SU-DHL-6 (cell line): ENCODE measurements at regions not wholly inside any gene's neighbourhood (a gene's known extent, or its start where the extent isn't known, plus 50 kb on each side); places are given as distances from the start of the nearest gene placed in this dataset.

Source experiments
- H2AFZ ChIP-seq: fragments of 200-600 bp; sonication (generic); 2 replicates; pipeline ENCODE4 v1.6.1; 2014; ENCODE audit warnings: low read depth, mild to moderate bottlenecking, moderate library complexity, mixed read lengths, antibody characterized with exemption, low read length; ENCODE audit not compliant: severe bottlenecking
- H3F3A ChIP-seq: fragments of 200-600 bp; shearing (Covaris generic); 2 replicates; pipeline ENCODE4 v1.6.0; 2016; ENCODE audit warnings: antibody characterized with exemption, mild to moderate bottlenecking; ENCODE audit not compliant: insufficient read depth
- H3K27ac ChIP-seq: fragments of 200-600 bp; sonication (generic); 2 replicates; pipeline ENCODE4 v1.5.1; 2016; ENCODE audit warnings: low read depth, mild to moderate bottlenecking, low read length, moderate library complexity, mixed read lengths
- H3K27me3 ChIP-seq: fragments of 200-600 bp; sonication (generic), shearing (Covaris generic); 2 replicates; pipeline ENCODE4 v1.6.0; 2014; ENCODE audit warnings: mild to moderate bottlenecking, low read length
- H3K36me3 ChIP-seq: fragments of 200-600 bp; sonication (generic); 2 replicates; pipeline ENCODE4 v1.6.1; 2014; ENCODE audit warnings: mild to moderate bottlenecking, low read length, mixed read lengths
- H3K4me2 ChIP-seq: fragments of 300-600, 200-600 bp; shearing (Covaris generic), sonication (generic); 2 replicates; pipeline ENCODE4 v1.6.0; 2014; ENCODE audit warnings: low read length, low read depth, mild to moderate bottlenecking; ENCODE audit not compliant: poor library complexity, severe bottlenecking
- H3K4me3 ChIP-seq: fragments of 200-600 bp; sonication (generic); 2 replicates; pipeline ENCODE4 v1.5.1; 2014; ENCODE audit warnings: antibody characterized with exemption, low read length, mild to moderate bottlenecking, mixed read lengths; ENCODE audit not compliant: insufficient read depth, poor library complexity, severe bottlenecking
- H3K79me2 ChIP-seq: fragments of 200-600 bp; sonication (generic); 2 replicates; pipeline ENCODE4 v1.6.1; 2014; ENCODE audit warnings: mild to moderate bottlenecking, low read length, moderate library complexity; ENCODE audit not compliant: insufficient read depth
- H3K9ac ChIP-seq: fragments of 200-600 bp; sonication (generic); 2 replicates; pipeline ENCODE4 v1.7.0; 2014; ENCODE audit warnings: mild to moderate bottlenecking, low read length
- H3K9me2 ChIP-seq: fragments of 200-600 bp; sonication (generic); replicated peaks from 2 replicates; pipeline ENCODE4 v1.6.1; 2014; ENCODE audit warnings: low read length; ENCODE audit not compliant: insufficient read depth
- H3K9me3 ChIP-seq: fragments of 200-600 bp; sonication (generic); 2 replicates; pipeline ENCODE4 v1.6.1; 2014; ENCODE audit warnings: low read length, mixed read lengths; ENCODE audit not compliant: insufficient read depth
- H4K20me1 ChIP-seq: fragments of 200-600 bp; sonication (generic); 2 replicates; pipeline ENCODE4 v1.6.1; 2014; ENCODE audit warnings: low read depth, mild to moderate bottlenecking, antibody characterized with exemption, low read length, moderate library complexity, mixed read lengths
- CTCF ChIP-seq: fragments of 200-600 bp; sonication (generic); IDR thresholded peaks from one replicate; pipeline ENCODE4 v1.5.1; 2017; ENCODE audit warnings: antibody characterized with exemption, mild to moderate bottlenecking, low read length, moderate library complexity; ENCODE audit not compliant: insufficient read depth, poor library complexity, severe bottlenecking
- EZH2phosphoT487 ChIP-seq: fragments of 200-600 bp; sonication (generic), shearing (Covaris generic); conservative IDR thresholded peaks from 2 replicates; pipeline ENCODE4 v1.6.1; 2018; ENCODE audit warnings: mild to moderate bottlenecking, antibody characterized with exemption, low read length, moderate library complexity, mixed read lengths

GRCh38 chr14:83164591-83164990 lies 1630.9 kb upstream of the SEL1L start:
- H3K27ac ChIP-seq, result no peak overlapping the region
- H2AFZ ChIP-seq, result no peak overlapping the region
- H3K4me2 ChIP-seq, result no peak overlapping the region
- H3K9ac ChIP-seq, result no peak overlapping the region
- no peaks in the 10 kb centered on the region for H3K9me3 ChIP-seq
- H3K79me2 ChIP-seq, result no peaks in the 10 kb centered on the region
- no peaks in the 10 kb centered on the region for H3F3A ChIP-seq
- TF ChIP-seq EZH2phosphoT487, result no peak
- no peak for TF ChIP-seq CTCF
- H3K36me3 ChIP-seq, result no peaks in the 10 kb centered on the region
- H3K4me3 ChIP-seq, result no peak overlapping the region
- H3K27me3 ChIP-seq, result no peaks in the 10 kb centered on the region
- H4K20me1 ChIP-seq, result no peaks in the 10 kb centered on the region
- no peaks in the 10 kb centered on the region for H3K9me2 ChIP-seq

DNA sequence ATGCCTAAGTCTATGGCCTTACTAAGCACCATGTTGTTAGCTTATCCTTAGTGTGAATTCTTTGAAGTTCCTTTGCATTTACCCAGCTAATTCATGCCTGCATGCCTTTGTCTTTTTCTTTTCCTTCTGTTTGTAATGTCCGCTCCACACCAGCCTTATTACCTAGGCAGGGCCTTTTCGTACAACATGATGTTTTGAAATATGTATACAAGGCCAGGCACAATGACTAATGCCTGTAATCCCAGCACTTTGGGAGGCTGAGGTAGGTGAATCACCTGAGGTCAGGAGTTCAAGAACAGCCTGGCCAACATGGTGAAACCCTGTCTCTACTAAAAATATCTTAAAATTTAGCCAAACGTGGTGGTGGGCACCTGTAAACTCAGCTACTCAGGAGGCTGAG lies 1636.5 kb upstream of the SEL1L start:
- Histone ChIP-seq H3K4me2 (no peak overlapping the region), H3K79me2 (no peaks in the 10 kb centered on the region), H3K27ac (no peak overlapping the region)

DNA sequence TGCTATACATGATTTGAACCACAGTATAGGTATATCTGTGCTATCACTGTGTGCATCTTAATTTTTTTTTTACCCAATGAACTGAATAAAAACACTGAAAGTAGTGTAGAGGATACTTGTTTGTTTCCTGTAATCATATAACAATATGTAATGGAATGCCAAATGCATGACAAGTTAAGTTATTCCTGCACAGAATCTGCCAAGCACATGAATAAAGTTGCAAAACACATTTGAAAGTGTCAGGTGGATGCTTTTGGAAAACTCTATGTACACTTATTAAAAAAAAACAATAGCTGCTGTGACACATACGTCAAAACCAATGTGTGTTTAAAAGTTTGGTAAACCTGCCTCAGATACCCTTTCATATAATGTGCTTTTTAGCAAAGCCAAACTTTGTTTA lies 1638.1 kb upstream of the SEL1L start:
- Histone ChIP-seq H3K4me3 (no peak overlapping the region), H3K27ac (no peak overlapping the region)
- TF ChIP-seq EZH2phosphoT487, result no peak
- TF ChIP-seq CTCF, result no peak

More for the DNA sequence above, 1636.5 kb upstream of the SEL1L start:
- TF ChIP-seq EZH2phosphoT487 (no peak), CTCF (no peak)
- Histone ChIP-seq H3F3A (no peaks in the 10 kb centered on the region), H3K9ac (no peak overlapping the region), H3K9me3 (no peaks in the 10 kb centered on the region), H3K9me2 (no peaks in the 10 kb centered on the region), H2AFZ (no peak overlapping the region), H3K36me3 (no peaks in the 10 kb centered on the region), H3K4me3 (no peak overlapping the region), H3K27me3 (no peaks in the 10 kb centered on the region), H4K20me1 (no peaks in the 10 kb centered on the region)

GRCh38 chr14:83172363-83172762 lies 1638.7 kb upstream of the SEL1L start:
- no peak for TF ChIP-seq EZH2phosphoT487
- TF ChIP-seq CTCF, result no peak
- H3F3A ChIP-seq, result no peaks in the 10 kb centered on the region
- H3K27ac ChIP-seq, result no peak overlapping the region
- H2AFZ ChIP-seq, result no peak overlapping the region
- H3K36me3 ChIP-seq, result no peaks in the 10 kb centered on the region
- no peaks in the 10 kb centered on the region for H3K9me3 ChIP-seq
- H3K79me2 ChIP-seq, result no peaks in the 10 kb centered on the region
- H3K9me2 ChIP-seq, result no peaks in the 10 kb centered on the region; the same call in 1 of the 2 replicates
- no peak overlapping the region for H3K4me2 ChIP-seq
- no peaks in the 10 kb centered on the region for H4K20me1 ChIP-seq
- no peaks in the 10 kb centered on the region for H3K27me3 ChIP-seq
- H3K9ac ChIP-seq, result no peak overlapping the region
- no peak overlapping the region for H3K4me3 ChIP-seq

More for the DNA sequence above, 1638.1 kb upstream of the SEL1L start:
- H3K27me3 ChIP-seq, result no peaks in the 10 kb centered on the region
- H3F3A ChIP-seq, result no peaks in the 10 kb centered on the region
- H4K20me1 ChIP-seq, result no peaks in the 10 kb centered on the region
- no peak overlapping the region for H2AFZ ChIP-seq
- no peak overlapping the region for H3K9ac ChIP-seq
- no peaks in the 10 kb centered on the region; the same call in 1 of the 2 replicates for H3K9me2 ChIP-seq
- H3K4me2 ChIP-seq, result no peak overlapping the region
- no peaks in the 10 kb centered on the region for H3K9me3 ChIP-seq
- H3K36me3 ChIP-seq, result no peaks in the 10 kb centered on the region
- H3K79me2 ChIP-seq, result no peaks in the 10 kb centered on the region
